ENCODE measurements at regions not wholly inside any gene's neighbourhood (a gene's known extent, or its start where the extent isn't known, plus 50 kb on each side); places are given as distances from the start of the nearest gene placed in this dataset.

DNA sequence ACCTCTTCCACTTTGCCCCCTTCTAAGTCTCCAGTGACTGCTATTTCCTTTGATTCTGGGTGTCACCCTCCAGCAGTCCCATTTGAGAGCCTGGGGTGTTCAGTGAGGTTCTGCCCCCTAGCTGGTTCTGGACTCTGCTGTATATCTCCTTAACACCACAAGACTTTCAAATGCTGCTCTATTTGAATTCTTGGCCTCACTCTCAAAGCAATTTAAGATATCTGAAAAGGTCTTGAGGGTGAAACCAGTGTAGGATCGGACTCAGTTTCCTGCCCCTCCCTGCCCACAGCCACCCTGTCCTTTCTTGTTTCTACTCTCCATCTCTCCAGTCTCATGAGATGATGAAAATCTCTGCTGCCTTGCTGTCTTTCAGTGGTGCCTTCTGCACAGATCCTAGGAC, 280.9 kb downstream of the TENT4A start:
- TF ChIP-seq EGR1 (IDR thresholded peaks at IDR 0.05) = no peak
- TF ChIP-seq TCF12 (IDR thresholded peaks at IDR 0.05; ENCODE audit: low read depth) = no peak
- TF ChIP-seq CREB1 (IDR thresholded peaks at IDR 0.05; ENCODE audit: low read depth) = no peak
- TF ChIP-seq YY1 (IDR thresholded peaks at IDR 0.05; ENCODE audit: low read depth) = no peak
- TF ChIP-seq CEBPB (IDR thresholded peaks at IDR 0.05) = no peak
- TF ChIP-seq FOXM1 (IDR thresholded peaks at IDR 0.05; ENCODE audit: borderline replicate concordance, low read depth) = no peak
- no peak for TF ChIP-seq EP300 (IDR thresholded peaks at IDR 0.05; ENCODE audit: borderline replicate concordance)
- TF ChIP-seq, protein P1, sequence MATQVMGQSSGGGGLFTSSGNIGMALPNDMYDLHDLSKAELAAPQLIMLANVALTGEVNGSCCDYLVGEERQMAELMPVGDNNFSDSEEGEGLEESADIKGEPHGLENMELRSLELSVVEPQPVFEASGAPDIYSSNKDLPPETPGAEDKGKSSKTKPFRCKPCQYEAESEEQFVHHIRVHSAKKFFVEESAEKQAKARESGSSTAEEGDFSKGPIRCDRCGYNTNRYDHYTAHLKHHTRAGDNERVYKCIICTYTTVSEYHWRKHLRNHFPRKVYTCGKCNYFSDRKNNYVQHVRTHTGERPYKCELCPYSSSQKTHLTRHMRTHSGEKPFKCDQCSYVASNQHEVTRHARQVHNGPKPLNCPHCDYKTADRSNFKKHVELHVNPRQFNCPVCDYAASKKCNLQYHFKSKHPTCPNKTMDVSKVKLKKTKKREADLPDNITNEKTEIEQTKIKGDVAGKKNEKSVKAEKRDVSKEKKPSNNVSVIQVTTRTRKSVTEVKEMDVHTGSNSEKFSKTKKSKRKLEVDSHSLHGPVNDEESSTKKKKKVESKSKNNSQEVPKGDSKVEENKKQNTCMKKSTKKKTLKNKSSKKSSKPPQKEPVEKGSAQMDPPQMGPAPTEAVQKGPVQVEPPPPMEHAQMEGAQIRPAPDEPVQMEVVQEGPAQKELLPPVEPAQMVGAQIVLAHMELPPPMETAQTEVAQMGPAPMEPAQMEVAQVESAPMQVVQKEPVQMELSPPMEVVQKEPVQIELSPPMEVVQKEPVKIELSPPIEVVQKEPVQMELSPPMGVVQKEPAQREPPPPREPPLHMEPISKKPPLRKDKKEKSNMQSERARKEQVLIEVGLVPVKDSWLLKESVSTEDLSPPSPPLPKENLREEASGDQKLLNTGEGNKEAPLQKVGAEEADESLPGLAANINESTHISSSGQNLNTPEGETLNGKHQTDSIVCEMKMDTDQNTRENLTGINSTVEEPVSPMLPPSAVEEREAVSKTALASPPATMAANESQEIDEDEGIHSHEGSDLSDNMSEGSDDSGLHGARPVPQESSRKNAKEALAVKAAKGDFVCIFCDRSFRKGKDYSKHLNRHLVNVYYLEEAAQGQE (IDR thresholded peaks at IDR 0.05; ENCODE audit: low read depth) = no peak
- no peak for TF ChIP-seq RAD21 (IDR thresholded peaks at IDR 0.05; ENCODE audit: low read depth)
- no peak for TF ChIP-seq TAF1 (IDR thresholded peaks at IDR 0.05; ENCODE audit: low read depth)
- TF ChIP-seq, protein P2, sequence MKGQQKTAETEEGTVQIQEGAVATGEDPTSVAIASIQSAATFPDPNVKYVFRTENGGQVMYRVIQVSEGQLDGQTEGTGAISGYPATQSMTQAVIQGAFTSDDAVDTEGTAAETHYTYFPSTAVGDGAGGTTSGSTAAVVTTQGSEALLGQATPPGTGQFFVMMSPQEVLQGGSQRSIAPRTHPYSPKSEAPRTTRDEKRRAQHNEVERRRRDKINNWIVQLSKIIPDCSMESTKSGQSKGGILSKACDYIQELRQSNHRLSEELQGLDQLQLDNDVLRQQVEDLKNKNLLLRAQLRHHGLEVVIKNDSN (IDR thresholded peaks at IDR 0.05) = no peak
- no peak for TF ChIP-seq TEAD4 (IDR thresholded peaks at IDR 0.05)
- TF ChIP-seq NFIC (IDR thresholded peaks at IDR 0.05) = no peak
- TF ChIP-seq ZBTB7A (IDR thresholded peaks at IDR 0.05; ENCODE audit: low read depth) = no peak
- TF ChIP-seq, protein P3, sequence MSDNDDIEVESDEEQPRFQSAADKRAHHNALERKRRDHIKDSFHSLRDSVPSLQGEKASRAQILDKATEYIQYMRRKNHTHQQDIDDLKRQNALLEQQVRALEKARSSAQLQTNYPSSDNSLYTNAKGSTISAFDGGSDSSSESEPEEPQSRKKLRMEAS (IDR thresholded peaks at IDR 0.05) = no peak

GRCh38 chr5:6995115-6995514, 281.9 kb downstream of the TENT4A start:
- no peak for TF ChIP-seq FOXM1 (IDR thresholded peaks at IDR 0.05; ENCODE audit: borderline replicate concordance, low read depth)
- TF ChIP-seq, protein P3 (IDR thresholded peaks at IDR 0.05) = no peak
- TF ChIP-seq, protein P1 (IDR thresholded peaks at IDR 0.05; ENCODE audit: low read depth) = no peak
- no peak for TF ChIP-seq YY1 (IDR thresholded peaks at IDR 0.05; ENCODE audit: low read depth)
- TF ChIP-seq EGR1 (IDR thresholded peaks at IDR 0.05) = no peak
- no peak for TF ChIP-seq CEBPB (IDR thresholded peaks at IDR 0.05)
- TF ChIP-seq, protein P2 (IDR thresholded peaks at IDR 0.05) = no peak
- TF ChIP-seq TCF12 (IDR thresholded peaks at IDR 0.05; ENCODE audit: low read depth) = no peak
- no peak for TF ChIP-seq RAD21 (IDR thresholded peaks at IDR 0.05; ENCODE audit: low read depth)
- TF ChIP-seq CREB1 (IDR thresholded peaks at IDR 0.05; ENCODE audit: low read depth) = no peak
- TF ChIP-seq TEAD4 (IDR thresholded peaks at IDR 0.05) = no peak
- TF ChIP-seq EP300 (IDR thresholded peaks at IDR 0.05; ENCODE audit: borderline replicate concordance) = no peak
- no peak for TF ChIP-seq ZBTB7A (IDR thresholded peaks at IDR 0.05; ENCODE audit: low read depth)
- TF ChIP-seq TAF1 (IDR thresholded peaks at IDR 0.05; ENCODE audit: low read depth) = no peak
- TF ChIP-seq NFIC (IDR thresholded peaks at IDR 0.05) = no peak

GRCh38 chr5:7000310-7000709, 287.1 kb downstream of the TENT4A start:
- TF ChIP-seq TEAD4 (IDR thresholded peaks at IDR 0.05) (no peak), TAF1 (IDR thresholded peaks at IDR 0.05; ENCODE audit: low read depth) (no peak), CEBPB (IDR thresholded peaks at IDR 0.05) (no peak), ZBTB7A (IDR thresholded peaks at IDR 0.05; ENCODE audit: low read depth) (no peak), FOXM1 (IDR thresholded peaks at IDR 0.05; ENCODE audit: borderline replicate concordance, low read depth) (no peak), TCF12 (IDR thresholded peaks at IDR 0.05; ENCODE audit: low read depth) (no peak), EP300 (IDR thresholded peaks at IDR 0.05; ENCODE audit: borderline replicate concordance) (no peak), RAD21 (IDR thresholded peaks at IDR 0.05; ENCODE audit: low read depth) (no peak), EGR1 (IDR thresholded peaks at IDR 0.05) (no peak), CREB1 (IDR thresholded peaks at IDR 0.05; ENCODE audit: low read depth) (no peak), YY1 (IDR thresholded peaks at IDR 0.05; ENCODE audit: low read depth) (no peak), NFIC (IDR thresholded peaks at IDR 0.05) (no peak)
- TF ChIP-seq, protein P2 (IDR thresholded peaks at IDR 0.05) = no peak
- TF ChIP-seq, protein P3 (IDR thresholded peaks at IDR 0.05) = no peak
- TF ChIP-seq, protein P1 (IDR thresholded peaks at IDR 0.05; ENCODE audit: low read depth) = no peak

Data from Ishikawa (cell line).